Transverse colon (tissue), 4 donors: ENCODE measurements at regions not wholly inside any gene's neighbourhood (a gene's known extent, or its start where the extent isn't known, plus 50 kb on each side); places are given as distances from the start of the nearest gene placed in this dataset.

ENCODE experiments used
- CTCF ChIP-seq, 5 experiments: fragments of 200-600 bp in 3 of 5; fragments of 450-650 bp in 2 of 5; sonication (generic) in 3 of 5; IDR thresholded peaks; 1 replicate in 2 of 5; 2 replicates in 3 of 5; pipeline ENCODE4 v1.5.1; 2016 to 2017; ENCODE audit warnings: antibody characterized with exemption in 5 of 5, inconsistent platforms in 3 of 5, mild to moderate bottlenecking in 2 of 5, moderate library complexity in 1 of 5
- POLR2A ChIP-seq: fragments of 450-650 bp; IDR thresholded peaks from one replicate; pipeline ENCODE4 v1.6.1; 2016; ENCODE audit warnings: antibody characterized with exemption, mild to moderate bottlenecking, moderate library complexity
- POLR2AphosphoS5 ChIP-seq, 3 donors: sonication (generic); formaldehyde crosslinking; IDR thresholded peaks; one replicate each; pipeline ENCODE4 v1.6.1; 2016; ENCODE audit warnings: antibody characterized with exemption in 3 of 3

DNA sequence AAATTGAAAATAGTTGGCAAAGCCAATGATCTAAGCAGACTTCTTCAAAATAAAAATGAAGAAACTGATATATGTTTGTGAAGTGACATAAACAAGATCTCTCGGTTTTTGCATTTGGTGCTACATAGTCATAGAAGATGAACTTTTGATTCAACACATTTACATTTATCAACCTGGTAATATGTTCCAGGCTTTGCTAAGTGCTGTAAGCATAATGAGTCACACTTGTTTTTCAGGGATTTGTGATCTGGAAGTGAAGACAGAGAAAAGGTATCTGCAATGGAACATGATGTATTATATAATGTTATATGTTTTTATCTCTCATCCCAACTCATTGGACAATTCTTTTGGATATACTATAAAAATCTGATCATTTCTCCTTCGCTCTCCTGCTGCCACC, 801.4 kb downstream of the BRINP1 start:
- TF ChIP-seq CTCF (IDR thresholded peaks at IDR 0.05) (no peak), POLR2A (no peak), POLR2AphosphoS5 (IDR thresholded peaks at IDR 0.05) (no peak)
